NCI-H1930 (cell line): ENCODE measurements at regions not wholly inside any gene's neighbourhood (a gene's known extent, or its start where the extent isn't known, plus 50 kb on each side); places are given as distances from the start of the nearest gene placed in this dataset.
A peak's percentile ranks its signal among the peaks of the same experiment; 100 is the strongest.

Experiments
- DNase-seq, 2 experiments: peaks; one replicate each; lab custom pipeline; 2025; lab: John Stamatoyannopoulos, UW

DNA sequence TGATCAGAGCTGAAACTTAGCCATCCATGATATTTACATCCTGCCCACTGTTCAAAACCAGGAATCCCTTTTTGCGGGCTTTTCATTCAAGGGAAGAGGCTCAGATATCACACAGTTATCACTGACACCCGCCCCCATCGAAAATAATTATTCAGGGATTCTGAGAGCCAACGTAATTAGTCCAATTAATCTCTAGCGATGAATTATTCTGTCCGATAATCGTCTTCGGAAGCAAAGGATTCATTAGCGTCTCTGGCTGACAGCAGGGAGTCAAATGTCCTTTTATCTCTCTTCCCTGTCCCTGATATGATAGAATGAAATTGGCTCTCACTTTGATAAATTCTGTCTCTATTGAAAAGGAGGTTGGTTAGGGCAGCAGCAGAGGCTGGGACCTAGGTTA lies 140.4 kb upstream of the IPO9 start:
- DNase-seq = no peak

GRCh38 chr1:201689647-201690046 lies 139.3 kb upstream of the IPO9 start:
- DNase-seq = no peak

DNA sequence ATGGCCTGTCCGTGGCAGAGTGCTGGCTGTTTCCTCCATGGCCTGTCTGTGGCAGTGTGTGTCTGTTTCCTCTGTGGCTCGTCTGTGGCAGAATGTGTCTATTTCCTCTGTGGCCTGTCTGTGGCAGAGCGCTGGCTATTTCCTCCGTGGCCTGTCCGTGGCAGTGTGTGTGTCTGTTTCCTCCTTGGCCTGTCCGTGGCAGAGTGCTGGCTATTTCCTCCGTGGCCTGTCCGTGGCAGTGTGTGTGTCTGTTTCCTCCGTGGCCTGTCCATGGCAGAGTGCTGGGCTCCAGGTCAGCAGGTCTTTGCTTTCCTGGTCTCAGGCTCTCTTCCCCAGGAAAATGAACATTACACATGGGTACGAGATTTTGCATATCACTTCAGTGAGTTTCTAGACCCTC lies 138.4 kb upstream of the IPO9 start:
- no peak for DNase-seq

- no peak for DNase-seq
Measured at GRCh38 chr1:201691716-201692554, 137.0 kb upstream of the IPO9 start.

GRCh38 chr1:201692555-201693394 lies 136.2 kb upstream of the IPO9 start:
- DNase-seq = no peak

GRCh38 chr1:201693890-201694607 lies 134.9 kb upstream of the IPO9 start:
- DNase-seq = no peak

DNA sequence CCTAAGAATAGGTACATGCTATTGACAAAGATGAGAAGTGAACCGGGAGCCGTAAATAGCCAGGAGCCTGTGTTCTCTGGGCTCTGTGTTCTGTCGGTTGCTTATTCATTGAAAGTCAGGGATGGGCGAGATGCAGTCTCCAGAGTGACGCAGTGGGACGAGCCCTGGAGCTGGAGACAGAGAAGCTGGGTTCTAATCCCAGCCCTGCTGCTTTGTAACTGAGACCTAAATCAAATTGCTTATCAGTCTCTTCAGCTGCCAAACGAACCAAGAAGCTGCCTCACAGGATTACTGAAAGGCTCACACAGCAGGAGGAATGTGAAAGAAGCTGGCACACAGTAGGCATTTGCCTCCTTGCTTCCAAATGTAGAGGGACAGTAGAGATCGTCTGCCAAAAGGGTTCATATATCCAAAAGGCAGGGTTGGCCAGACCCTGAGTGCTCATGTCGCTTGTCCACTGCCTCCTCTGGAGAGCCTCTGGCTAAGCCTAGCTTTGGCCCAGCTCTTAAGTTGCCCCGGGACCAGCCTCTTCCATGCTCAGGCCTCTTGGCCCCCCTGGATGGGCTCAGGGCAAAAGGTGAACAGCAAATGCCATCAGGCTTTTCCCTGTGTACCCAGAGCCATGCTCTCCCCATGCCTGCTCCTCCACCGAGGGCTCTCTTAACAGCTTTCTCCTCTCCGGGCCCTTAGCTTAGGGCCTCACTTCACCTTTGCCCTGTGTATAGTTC lies 134.2 kb upstream of the IPO9 start:
- DNase-seq = no peak

GRCh38 chr1:201695607-201696006 lies 133.3 kb upstream of the IPO9 start:
- no peak for DNase-seq

DNA sequence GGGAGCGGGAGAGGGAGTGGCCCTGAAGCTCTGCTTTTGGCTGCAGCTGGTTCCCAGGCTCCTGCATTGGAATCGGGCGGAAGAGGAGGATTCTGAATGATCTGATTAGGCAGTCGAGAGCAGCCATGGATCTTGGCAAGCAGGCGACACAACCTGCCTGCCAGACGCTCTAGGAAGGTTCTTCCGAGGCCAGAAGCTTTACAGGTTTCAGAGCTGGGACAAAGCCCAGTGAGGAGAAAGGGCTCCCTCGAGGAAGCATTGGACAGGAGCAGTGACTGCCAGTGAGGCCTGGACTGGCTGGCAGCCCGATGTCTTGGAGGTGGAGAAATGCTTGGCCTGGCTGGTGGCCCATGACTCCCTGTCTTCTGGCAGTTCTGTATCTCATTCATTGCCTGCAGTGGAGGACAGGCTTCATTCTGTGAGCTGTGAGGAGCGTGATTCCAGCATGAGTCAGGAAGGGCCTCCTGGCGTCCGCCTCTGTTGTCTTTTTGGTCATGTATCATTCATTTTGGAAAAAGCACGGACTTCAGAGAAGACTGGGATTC lies 132.7 kb upstream of the IPO9 start:
- DNase-seq = no peak

DNA sequence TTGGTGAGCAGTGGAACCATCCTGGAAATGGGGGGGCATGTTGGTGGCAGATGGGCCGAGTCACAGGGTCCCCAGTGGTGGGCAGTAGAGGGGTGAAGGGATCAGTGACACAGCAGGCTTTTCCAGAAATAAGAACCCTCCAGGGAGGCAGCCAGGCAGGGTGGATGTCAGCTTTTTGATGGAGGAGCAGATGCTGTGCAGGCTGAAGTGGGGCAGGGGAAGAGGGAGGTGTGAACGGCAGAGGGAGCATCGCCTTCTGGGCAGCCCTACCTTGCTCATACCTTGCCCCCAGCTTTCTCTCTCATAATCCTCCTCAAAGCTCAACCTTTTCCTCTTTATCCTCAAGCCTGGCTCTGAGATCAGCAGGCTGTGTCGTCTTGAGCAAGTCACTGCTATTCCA lies 131.8 kb upstream of the IPO9 start:
- no peak for DNase-seq

GRCh38 chr1:201701831-201702230 lies 127.1 kb upstream of the IPO9 start:
- no peak for DNase-seq

GRCh38 chr1:201702936-201703335 lies 126.0 kb upstream of the IPO9 start:
- DNase-seq = peak; percentile 88 to 89

DNA sequence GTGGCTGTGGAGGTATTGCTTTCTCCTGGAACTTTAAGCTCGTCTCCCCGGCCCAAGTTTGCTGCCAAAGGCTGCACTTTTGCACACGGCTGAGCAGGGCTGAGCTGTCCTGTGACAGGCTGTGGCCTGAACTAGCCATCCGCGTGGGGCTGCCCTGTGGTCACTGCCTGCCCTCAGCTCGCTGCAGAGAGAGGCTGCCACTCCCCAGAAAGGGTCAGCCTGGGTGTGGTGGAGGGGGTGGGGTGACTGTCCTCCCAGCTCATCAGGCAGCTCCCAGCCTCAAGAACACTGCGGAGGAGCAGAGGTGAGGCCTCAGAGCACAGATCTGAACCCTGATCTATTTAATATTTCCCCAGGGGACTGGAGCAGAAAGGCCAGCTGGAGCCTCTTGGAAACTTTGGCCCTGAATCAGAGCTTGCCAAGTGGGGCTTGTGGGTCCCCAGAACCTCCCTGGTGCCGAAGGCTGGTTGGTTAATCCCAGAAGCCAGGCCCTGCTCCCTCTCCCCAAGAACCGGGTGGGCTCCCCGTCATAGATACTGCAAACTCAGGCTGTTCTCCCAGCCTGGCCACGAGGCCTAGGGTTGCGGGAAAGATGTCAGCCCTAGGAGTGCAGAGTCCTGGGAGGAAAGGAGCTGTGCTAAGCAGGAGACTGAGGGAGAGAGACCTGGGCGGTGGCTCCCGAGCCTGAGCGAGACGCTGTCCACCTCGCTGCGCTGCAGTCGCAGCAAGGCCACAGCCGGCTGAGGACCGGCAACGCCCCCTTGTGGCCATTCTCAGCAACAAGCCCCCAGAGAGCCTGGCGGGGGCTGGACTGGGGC lies 125.1 kb upstream of the IPO9 start:
- DNase-seq = peak; percentile 59 to 85

- no peak for DNase-seq
Measured at GRCh38 chr1:201704439-201704792, 124.5 kb upstream of the IPO9 start.

- no peak for DNase-seq
Measured at GRCh38 chr1:201705389-201705788, 123.6 kb upstream of the IPO9 start.

- no peak for DNase-seq
Measured at GRCh38 chr1:201706109-201706508, 122.8 kb upstream of the IPO9 start.

GRCh38 chr1:201707027-201707426 lies 121.9 kb upstream of the IPO9 start:
- DNase-seq = no peak

GRCh38 chr1:201707656-201708055 lies 121.3 kb upstream of the IPO9 start:
- no peak for DNase-seq

GRCh38 chr1:201708085-201708512 lies 120.9 kb upstream of the IPO9 start:
- no peak for DNase-seq

DNA sequence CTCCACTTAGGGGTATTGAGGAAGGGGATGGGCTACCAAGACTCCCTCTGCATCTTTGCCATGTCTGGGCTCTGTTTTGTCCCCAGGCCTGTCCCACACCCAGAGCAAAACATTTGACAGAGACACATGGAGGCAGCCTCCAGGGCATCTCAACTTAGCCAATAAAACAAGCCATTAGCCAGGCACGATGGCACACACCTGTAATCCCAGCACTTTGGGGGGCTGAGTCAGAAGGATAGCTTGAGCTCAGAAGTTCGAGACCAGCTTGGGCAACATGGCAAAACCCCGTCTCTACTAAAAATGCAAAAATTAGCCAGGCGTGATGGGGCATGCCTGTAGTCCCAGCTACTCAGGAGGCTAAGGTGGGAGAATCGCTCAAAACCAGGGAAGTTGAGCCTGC lies 120.3 kb upstream of the IPO9 start:
- no peak for DNase-seq
